Activated CD4-positive, CD25-positive, alpha-beta regulatory T cell treated with anti-CD3 and anti-CD28 coated beads, Interleukin-2, amount 50 U/mL, for 24 hours (primary cell): ENCODE measurements at regions not wholly inside any gene's neighbourhood (a gene's known extent, or its start where the extent isn't known, plus 50 kb on each side); places are given as distances from the start of the nearest gene placed in this dataset.

Source experiments
- ATAC-seq, 2 donors: fragments of 150-1000 bp; cut with Tn5 transposase; one replicate each; pipeline ENCODE4 v1.10.0; 2021; ENCODE audit warnings: mild to moderate bottlenecking in 1 of 2, moderate library complexity in 1 of 2

- ATAC-seq: no peak
Measured at GRCh38 chr14:100955201-100955600, 51.7 kb upstream of the RTL1 start.

DNA sequence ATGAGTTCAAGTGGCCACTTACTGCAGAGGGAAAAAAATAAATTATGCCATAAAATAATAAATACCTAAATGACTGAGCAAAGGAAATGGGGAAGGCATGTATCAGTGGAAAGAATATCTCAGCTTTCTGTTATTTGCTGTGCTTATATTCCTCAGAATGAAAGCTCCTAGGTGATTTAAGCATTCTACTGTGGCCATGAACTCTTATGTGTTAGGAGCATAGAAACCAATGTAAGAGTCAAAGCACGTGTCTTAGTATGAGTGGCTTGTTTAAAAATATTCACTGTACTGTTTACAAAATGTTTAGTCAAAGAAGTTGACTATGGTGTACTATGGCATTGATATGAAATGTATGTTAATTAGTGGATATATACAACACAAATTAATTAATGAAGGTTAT is 59.0 kb upstream of the RTL1 start:
- ATAC-seq: no peak

GRCh38 chr14:100965296-100965695 is 61.8 kb upstream of the RTL1 start:
- ATAC-seq: no peak

GRCh38 chr14:100967178-100967577 is 63.7 kb upstream of the RTL1 start:
- ATAC-seq: no peak

DNA sequence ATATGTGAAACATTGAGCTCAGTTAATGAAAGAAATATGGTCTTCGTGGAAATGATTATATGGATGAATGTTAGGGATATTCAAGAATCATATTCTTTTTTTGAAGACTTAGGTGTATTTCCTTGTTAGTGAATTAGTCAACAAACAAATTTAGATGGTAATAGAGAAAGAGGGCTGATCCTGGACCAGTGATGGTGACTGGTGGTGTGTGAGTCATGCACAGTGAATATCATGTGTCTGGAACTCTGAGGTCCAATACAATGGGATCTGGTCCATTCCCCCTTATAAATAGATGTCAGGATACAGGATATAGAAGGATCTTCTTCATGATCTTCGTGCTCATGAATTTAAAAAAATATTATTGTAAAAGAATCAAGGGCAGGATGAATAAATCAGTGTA is 64.4 kb upstream of the RTL1 start:
- no peak for ATAC-seq

DNA sequence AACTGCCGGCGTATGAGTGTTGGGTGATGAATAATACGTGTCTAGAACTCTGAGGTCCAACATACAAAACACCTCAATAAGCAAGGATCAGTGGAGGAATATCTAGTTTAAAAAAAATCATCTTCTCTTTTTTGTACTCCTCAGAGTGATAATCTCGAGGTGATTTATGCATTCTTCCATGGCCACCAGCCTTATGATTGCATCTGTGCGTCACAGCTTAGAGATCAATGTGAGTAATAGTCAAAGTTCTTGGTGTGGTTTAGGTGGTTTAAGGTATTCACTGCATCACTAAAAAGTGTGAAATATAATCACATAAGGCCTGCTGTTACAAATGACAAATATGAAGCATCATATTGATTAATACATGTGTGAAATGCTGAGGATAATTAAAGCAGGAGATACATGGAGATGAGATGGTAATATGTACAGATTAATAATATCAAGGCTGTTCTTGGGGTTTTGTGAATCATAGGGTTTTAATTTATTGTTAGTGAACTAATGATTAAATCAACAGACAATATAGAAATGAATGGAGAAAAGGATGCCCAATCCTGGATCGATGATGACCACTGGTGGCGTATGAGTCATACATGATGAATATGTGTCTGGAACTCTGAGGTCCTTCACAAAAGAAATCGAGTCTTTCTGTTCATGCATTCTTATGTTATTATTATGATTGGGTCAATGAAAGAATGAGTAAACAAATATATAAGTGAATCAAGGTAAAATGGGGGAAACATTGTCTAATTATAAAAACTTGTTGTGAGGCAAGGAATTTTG is 68.8 kb upstream of the RTL1 start:
- no peak for ATAC-seq

- ATAC-seq: no peak
Measured at GRCh38 chr14:100975671-100976070, 72.1 kb upstream of the RTL1 start.

DNA sequence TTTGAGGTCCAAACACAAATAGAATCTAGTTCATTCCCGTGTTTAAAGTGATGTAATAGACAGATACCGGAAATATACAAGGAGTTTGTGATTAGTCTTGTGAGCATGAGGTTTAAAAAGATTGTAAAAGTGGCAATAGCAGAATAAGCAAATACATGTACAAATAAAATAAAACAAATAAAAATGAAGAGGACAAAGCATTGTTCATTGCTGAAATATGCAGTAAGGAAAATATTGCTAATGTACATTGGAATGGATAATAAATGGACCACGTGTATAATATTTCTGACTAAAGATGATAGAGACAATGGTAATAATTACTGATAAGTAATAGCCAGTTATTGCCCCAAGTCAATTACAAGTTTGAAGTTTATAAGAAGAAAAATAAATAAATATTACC is 75.6 kb upstream of the RTL1 start:
- no peak for ATAC-seq

- ATAC-seq: no peak
Measured at GRCh38 chr14:100979780-100980179, 76.3 kb upstream of the RTL1 start.

DNA sequence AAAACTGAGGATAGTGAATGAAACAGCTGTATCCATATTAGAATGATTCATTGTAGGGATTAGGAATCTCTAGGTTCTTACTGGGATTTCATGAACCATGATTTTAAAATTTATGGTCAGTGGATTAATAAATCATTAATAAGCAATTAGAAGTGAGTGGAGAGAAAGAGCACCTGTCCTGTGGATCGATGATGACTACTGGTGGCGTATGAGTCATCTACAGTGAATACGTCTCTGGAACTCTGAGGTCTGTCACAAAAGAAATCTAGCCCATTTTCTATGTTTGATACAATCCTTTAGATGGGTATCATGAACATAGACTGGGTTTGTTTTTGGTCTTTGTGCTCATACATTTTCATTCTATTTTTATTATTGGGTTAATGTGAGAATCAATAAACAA is 77.3 kb upstream of the RTL1 start:
- ATAC-seq: no peak

- no peak for ATAC-seq
Measured at GRCh38 chr14:100981809-100982208, 78.3 kb upstream of the RTL1 start.

- ATAC-seq: no peak
Measured at GRCh38 chr14:100982353-100982752, 78.8 kb upstream of the RTL1 start.

- ATAC-seq: no peak
Measured at GRCh38 chr14:100982762-100983161, 79.2 kb upstream of the RTL1 start.

- no peak for ATAC-seq
Measured at GRCh38 chr14:100983710-100984109, 80.2 kb upstream of the RTL1 start.

DNA sequence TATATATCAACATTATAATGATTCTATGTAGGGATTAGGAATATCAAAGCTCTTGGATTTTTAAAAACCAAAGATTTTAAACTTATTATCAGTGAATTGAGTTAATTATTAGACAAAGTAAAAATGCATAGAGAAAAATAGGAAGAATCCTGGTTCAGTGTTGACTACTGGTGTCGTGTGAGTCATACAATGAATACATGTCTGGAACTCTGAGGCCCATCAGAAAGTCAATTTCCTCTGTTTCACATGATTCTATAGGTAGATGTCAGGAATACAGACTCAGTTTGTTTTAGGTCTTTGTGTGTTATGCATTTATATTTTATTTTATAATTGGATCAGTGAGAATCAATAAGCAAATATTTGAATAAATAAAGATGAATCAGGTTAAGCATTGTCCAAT is 84.5 kb upstream of the RTL1 start:
- no peak for ATAC-seq

DNA sequence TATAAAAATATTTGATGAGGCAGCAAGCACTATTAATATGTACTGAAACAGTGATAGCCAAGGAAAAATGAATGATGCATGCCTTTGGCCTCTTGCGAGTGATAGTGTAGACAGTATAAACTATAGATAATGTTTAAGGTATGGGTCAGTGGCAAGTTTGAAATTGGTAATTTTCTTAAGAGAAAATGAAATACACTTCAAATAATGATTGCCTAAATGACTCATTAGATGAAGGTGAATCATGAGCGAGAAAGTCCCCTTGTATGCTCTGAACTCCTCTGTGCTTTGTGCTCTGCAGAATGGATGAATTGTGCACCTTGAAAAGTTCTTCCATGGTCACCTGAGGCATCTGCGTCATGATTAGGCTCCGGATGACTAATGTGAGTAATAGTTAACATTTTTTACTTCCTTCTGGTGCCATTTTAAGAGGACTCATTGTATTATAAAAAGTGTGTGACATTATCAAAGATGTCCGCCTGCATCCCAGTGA is 84.9 kb upstream of the RTL1 start:
- ATAC-seq: peak; percentile 41 to 58

DNA sequence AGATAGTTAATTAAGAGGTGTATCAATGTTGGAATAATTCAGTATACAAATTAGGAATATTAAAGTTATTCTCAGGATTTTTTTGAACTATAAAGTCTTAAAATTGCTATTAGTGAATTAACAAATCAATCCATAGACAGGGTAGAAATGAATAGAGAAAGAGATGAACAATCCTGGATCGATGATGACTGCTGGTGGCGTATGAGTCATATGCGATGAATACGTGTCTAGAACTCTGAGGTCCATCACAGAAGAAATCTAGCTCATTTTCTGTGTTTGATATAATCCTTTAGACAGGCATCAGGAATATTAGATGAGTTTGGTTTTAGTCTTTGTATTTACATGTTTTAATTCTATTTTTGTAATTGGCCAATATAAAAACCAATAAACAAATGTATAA is 85.4 kb upstream of the RTL1 start:
- ATAC-seq: no peak

DNA sequence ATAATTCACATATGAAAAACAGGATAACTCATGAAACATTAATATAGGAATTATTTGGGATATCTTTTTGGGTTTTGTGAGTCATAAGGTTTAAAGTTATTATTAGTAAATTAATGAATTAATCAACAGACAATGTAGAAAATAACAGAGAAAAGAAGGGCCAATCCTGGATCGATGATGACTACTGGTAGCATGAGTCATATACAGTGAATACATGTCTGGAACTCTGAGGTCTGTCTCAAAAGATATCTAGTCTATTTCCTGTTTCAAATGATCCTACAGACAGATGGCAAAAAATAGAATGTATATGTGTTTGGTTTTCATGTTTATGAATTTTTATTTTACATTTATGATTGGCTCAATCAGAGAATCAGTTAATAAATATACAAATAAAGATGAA is 86.4 kb upstream of the RTL1 start:
- ATAC-seq: no peak

GRCh38 chr14:100994082-100994481 is 90.6 kb upstream of the RTL1 start:
- no peak for ATAC-seq

GRCh38 chr14:100994756-100995330 is 91.3 kb upstream of the RTL1 start:
- ATAC-seq: no peak

- ATAC-seq: peak in 1 of 2 donors; percentile 17
Measured at GRCh38 chr14:101000711-101001250, 97.3 kb upstream of the RTL1 start.

DNA sequence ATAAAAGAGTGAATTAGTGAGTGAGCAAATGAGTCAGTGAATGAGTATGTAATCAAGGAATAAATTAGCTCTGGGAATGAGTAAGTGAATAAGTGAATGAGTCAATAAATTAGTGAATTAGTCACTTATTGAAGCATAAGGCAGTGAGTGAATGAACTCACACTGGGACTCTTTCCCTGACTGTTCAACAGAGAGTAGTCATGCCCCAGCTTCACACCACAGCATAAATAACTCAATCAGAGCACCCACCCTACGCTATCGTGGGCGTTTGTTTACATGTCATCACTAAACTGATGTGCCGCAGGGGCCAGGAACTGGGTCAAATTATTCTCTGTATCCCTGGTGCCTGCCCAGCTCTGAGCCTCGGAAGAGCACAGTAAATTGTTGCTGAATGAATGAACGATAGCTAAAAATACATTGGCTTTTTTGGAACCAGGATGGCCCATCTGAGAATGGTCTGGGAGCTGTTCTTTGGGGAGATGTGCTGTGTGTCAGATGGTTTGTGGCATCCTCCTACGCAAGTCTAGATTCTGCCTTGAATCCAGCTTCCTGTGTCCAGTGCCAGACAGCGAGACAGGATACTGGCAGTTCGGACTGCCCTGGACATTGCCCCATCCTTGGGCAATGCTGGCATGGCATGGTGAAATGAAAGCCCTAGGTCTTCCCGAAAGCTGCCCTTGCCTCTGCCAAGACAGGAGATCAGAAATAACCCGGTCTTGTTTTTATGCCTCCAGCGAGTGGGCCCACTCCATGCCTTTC is 98.0 kb upstream of the RTL1 start:
- peak; percentile 61 to 81 for ATAC-seq

- ATAC-seq: no peak
Measured at GRCh38 chr14:101002738-101003137, 99.2 kb upstream of the RTL1 start.

DNA sequence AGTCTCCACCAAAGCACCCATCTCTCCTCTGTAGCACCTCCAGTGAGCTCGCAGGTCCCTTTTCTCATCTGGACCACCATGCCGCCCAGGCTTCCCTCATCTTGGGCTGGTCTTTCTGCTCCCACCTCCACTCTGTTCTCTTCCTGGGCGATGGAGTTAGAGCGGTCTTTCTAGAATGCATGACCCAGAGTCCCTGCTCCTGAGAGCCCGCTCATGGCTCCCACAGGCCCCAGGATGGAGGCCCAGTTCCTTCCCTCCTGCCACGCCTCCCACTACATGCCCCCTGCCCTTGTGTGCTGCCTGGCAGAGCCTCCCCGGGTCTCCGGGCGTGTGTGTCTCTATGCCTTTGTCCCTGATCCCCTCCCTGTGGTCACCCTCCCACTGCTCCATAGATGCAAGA is 100.7 kb upstream of the RTL1 start:
- no peak for ATAC-seq
